ENCODE measurements at regions not wholly inside any gene's neighbourhood (a gene's known extent, or its start where the extent isn't known, plus 50 kb on each side); places are given as distances from the start of the nearest gene placed in this dataset.

GRCh38 chr4:124993838-124994237 is 281.3 kb upstream of the ANKRD50 start:
- no peak overlapping the region for H2AFZ ChIP-seq (replicated peaks; ENCODE audit: low read length, poor library complexity)
- no peak overlapping the region for H3K14ac ChIP-seq (replicated peaks; ENCODE audit: low read depth, low read length)

More at GRCh38 chr4:124993838-124994237, 281.3 kb upstream of the ANKRD50 start:
- H2BK5ac ChIP-seq (ENCODE audit: low read depth, low read length, poor library complexity, severe bottlenecking) = no peak overlapping the region
- ChIA-PET POLR2A (ENCODE audit: unreplicated experiment) (no interaction called here), CTCF (interaction anchor here (0.6 kb wide), 1 partner anchor 1587 kb away, joined by 3 read pairs; no protein-coding TSS in a partner anchor)
- H3K9me3 ChIP-seq (ENCODE audit: control insufficient read depth, insufficient read depth, low read length) = no peaks in the 10 kb centered on the region
- H4K5ac ChIP-seq (ENCODE audit: low read depth, low read length) = no peak overlapping the region
- no peaks in the 10 kb centered on the region for H3K79me1 ChIP-seq (ENCODE audit: low read depth in 1 of 2, low read length in 2 of 2)
- no peaks in the 10 kb centered on the region for H3K27me3 ChIP-seq (ENCODE audit: control insufficient read depth, insufficient read depth, low read length)
- DNase-seq (no peak), ATAC-seq (ENCODE audit: low read depth) (no peak)
- no peak overlapping the region for H2AK9ac ChIP-seq (replicated peaks; ENCODE audit: low read depth, low read length, poor library complexity)
- in situ Hi-C loops (cut with MboI; ENCODE audit: low sequenced_read_pairs) = no loop called here
- H3K4me2 ChIP-seq (ENCODE audit: low read depth, low read length) = no peak overlapping the region
- H3K18ac ChIP-seq (ENCODE audit: low read depth, low read length) = no peak overlapping the region
- no peak overlapping the region for H3K23ac ChIP-seq (ENCODE audit: low read depth, low read length)
- dilution Hi-C loops (cut with HindIII; ENCODE audit: low sequenced_read_pairs, unreplicated experiment) = no loop called here
- H3K4me3 ChIP-seq (ENCODE audit: insufficient read depth, low read depth, low read length) = no peak overlapping the region
- H3K4ac ChIP-seq (ENCODE audit: low read depth, low read length) = no peak overlapping the region
- no peak overlapping the region for H2AK5ac ChIP-seq (ENCODE audit: low read depth, low read length)
- H2BK120ac ChIP-seq (ENCODE audit: low read depth, low read length) = no peak overlapping the region
- no TSS peak for BruUV-seq (replicated peaks)
- H4K91ac ChIP-seq (ENCODE audit: insufficient read depth, low read depth, low read length) = no peak overlapping the region
- intact Hi-C loops (cut with micrococcal nuclease) = no loop called here
- H2BK20ac ChIP-seq (ENCODE audit: low read depth, low read length) = no peak overlapping the region
- WGBS, 2 experiments (ENCODE audit: extremely low coverage in 2 of 2, insufficient read length in 1 of 2) = 80% methylated on average over 1 of the region's 2 CpGs; no CpG with 5 or more reads in 1 of the 2 experiments
- H3K9me1 ChIP-seq (ENCODE audit: insufficient read depth, low read length) = no peaks in the 10 kb centered on the region
- H4K8ac ChIP-seq (ENCODE audit: low read depth in 2 of 2, low read length in 2 of 2) = no peak overlapping the region
- H3K9ac ChIP-seq (ENCODE audit: low read depth, low read length) = no peak overlapping the region
- H4K20me1 ChIP-seq (ENCODE audit: insufficient read depth, low read length) = no peaks in the 10 kb centered on the region
- no peaks in the 10 kb centered on the region for H3K36me3 ChIP-seq (ENCODE audit: control insufficient read depth, insufficient read depth, low read length)
- no peaks in the 10 kb centered on the region for H3K4me1 ChIP-seq (ENCODE audit: control insufficient read depth, insufficient read depth, low read length)
- no peak overlapping the region for H3K56ac ChIP-seq (ENCODE audit: extremely low read depth, insufficient read depth, low read length)
- no peak overlapping the region for H2BK15ac ChIP-seq (ENCODE audit: low read depth, low read length)
- TF ChIP-seq RAD21 (IDR thresholded peaks at IDR 0.05; ENCODE audit: low read length) (no peak), CHD1 (IDR thresholded peaks at IDR 0.05; ENCODE audit: low read depth, low read length) (no peak), NFE2L2 (IDR thresholded peaks at IDR 0.05; ENCODE audit: low read depth, low read length) (no peak)
- no peak overlapping the region for H3K27ac ChIP-seq (ENCODE audit: insufficient read depth, low read length)

Data from IMR-90 (cell line).